LNCAP (cell line): ENCODE measurements at regions not wholly inside any gene's neighbourhood (a gene's known extent, or its start where the extent isn't known, plus 50 kb on each side); places are given as distances from the start of the nearest gene placed in this dataset.

ENCODE experiments used
- TF ChIP-seq, protein P1 (sequence below): fragments of 450-650 bp; IDR thresholded peaks from 2 replicates; pipeline ENCODE4 v1.5.1; 2017; ENCODE audit warnings: mild to moderate bottlenecking

DNA sequence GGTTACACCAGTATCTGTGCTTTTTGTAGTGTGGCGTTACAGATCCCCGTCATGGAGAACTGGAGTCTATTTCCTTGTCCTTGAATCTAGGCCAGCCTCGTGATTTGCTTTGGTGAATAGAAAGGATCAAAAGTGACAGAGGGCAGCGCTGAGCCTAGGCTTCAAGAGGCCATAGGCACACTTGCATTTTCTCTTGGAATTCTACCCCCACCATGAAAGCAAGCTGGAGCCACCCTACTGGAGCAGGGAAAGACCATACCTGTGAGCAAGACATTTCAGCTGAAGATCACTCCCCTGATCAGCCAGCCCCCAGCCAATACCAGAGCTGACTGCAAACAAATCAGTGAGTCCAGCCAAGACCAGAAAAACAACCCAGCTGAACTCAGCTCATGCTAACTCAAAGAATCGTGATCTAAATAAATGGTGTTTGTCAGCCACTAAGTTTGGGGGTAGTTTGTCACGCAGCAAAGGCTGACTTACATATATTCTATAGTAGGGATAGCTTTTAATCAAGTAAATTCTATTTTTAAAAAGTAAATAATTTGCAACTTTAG is 521.9 kb upstream of the TBX3 start:
- TF ChIP-seq, protein P1, sequence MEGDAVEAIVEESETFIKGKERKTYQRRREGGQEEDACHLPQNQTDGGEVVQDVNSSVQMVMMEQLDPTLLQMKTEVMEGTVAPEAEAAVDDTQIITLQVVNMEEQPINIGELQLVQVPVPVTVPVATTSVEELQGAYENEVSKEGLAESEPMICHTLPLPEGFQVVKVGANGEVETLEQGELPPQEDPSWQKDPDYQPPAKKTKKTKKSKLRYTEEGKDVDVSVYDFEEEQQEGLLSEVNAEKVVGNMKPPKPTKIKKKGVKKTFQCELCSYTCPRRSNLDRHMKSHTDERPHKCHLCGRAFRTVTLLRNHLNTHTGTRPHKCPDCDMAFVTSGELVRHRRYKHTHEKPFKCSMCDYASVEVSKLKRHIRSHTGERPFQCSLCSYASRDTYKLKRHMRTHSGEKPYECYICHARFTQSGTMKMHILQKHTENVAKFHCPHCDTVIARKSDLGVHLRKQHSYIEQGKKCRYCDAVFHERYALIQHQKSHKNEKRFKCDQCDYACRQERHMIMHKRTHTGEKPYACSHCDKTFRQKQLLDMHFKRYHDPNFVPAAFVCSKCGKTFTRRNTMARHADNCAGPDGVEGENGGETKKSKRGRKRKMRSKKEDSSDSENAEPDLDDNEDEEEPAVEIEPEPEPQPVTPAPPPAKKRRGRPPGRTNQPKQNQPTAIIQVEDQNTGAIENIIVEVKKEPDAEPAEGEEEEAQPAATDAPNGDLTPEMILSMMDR: no peak

DNA sequence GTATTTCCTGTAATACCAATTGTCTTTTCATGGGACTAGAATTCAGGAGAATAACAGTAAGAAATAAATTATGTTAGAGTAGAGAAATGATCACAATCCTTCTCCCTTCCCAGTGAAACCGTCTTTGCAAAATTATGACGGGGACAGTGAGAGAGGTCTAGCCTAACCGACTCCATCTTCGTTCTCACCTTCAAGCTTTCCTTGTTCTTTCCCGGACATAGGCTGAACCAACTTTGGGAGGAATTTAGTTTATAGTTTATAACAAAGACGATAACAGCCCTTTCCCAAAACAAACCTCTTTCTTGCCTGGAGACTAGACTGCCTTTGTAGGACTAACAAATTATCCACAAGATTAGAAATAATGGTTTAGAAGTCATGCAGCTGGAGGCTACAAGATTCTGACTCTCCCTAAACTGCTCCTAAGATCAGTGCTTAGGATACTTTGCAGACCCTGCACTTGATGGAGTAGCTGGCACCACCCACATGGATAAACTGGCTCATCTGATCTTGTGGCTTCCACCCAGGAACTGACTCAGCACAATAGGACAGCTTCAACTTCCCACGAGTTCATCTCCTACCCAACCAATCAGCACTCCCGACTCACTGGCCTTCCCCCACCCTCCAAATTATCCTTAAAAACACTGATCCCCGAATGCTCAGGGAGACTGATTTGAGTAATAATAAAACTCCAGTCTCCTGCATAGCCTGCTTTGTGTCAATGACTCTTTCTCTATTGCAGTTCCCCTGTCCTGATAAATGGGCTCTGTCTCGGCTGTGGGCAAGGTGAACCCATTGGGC is 521.2 kb upstream of the TBX3 start:
- TF ChIP-seq, protein P1: no peak

DNA sequence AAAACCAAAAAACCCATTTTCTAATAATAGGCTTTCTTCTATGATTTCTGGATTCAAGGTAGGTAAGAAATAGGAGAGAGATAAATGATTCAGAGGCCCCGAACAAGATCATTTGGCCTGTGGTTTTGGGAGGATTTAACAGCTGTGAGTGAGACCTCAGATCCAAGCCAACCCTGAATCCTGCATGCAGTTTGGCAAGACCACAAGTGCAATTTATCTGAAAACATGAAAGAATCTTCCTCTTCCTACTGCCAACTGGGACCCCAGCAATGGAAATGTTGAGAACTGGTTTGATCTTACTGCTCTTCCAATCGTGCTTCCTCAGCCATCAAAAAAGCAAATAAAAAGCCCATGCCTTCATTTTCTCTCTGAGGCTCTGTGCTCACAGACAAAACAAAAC is 519.7 kb upstream of the TBX3 start:
- TF ChIP-seq, protein P1: no peak

DNA sequence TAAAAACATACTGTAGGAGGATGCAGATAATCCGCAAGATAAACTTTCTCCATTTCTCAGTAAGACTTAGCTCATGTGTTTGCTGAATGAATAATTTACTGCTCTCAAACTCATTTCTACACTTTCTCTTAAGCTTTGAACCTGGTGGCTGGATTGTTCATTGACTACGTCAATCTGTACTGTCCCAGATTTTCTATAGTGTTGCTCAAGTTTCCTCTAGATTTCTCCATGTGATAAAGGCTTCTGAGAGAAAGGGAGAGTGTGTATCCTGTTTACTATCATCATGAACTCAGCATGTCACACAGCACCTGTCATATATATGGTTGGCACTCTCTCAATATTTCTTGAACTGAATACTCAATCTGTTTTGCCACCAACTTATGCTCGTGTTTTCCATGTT is 518.0 kb upstream of the TBX3 start:
- TF ChIP-seq, protein P1: no peak

DNA sequence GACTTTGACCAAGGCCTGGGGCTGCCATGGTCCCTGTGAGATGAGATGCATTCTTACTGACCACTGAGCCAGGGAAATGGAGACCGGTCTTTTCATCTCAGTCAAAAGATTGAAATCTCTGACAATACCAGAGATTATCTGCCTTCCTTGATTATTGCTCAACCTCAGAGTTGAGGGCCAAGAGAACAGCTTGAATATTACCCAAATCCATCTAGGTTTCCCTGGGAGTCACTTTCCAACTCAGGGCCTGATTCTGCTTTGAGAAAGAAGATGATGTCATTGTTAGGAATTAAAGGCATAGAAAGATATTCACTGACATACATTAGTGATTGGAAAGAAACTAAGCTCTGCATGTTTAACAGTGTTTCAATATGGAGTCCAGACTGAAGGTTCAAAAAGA is 515.9 kb upstream of the TBX3 start:
- TF ChIP-seq, protein P1: no peak

DNA sequence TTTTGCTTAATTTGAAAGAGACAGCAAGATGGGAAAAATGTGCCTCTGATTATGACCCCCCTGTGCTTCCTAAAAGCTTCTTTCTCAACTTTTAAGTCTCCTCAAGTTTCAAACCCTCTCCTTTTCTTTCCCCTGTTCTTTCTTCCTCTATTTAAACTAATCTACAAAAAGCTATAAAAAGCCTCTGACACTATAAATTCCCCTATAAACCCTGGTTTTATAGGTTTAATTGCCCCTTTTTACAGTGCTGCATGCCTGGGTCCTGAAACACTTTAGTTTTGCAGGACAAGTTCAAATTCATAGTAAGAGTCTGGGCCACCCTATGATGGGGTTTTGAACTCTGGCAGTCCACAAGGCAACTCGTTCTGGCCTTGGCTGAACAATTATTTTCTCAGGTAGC is 510.9 kb upstream of the TBX3 start:
- TF ChIP-seq, protein P1: no peak

DNA sequence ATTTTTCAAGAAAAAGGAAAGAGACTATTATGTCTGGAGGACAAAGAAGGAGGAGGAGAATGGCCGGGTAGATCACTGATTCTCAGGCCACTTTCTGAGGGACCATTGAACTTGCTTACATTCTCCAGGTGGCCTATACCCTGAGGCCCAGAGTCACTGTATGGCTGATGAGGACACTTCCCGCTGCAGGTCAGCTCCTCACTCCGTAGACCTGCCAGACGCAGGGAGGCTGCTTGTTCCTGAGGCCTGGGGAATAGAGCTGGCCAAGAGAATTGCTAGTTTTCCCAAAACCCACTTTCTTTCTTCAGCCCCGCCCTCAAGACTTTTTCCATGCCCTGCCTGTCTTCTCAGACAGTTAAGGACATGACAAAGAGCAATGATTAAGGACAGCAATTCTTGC is 510.5 kb upstream of the TBX3 start:
- TF ChIP-seq, protein P1: no peak
